ENCODE measurements at regions not wholly inside any gene's neighbourhood (a gene's known extent, or its start where the extent isn't known, plus 50 kb on each side); places are given as distances from the start of the nearest gene placed in this dataset.

DNA sequence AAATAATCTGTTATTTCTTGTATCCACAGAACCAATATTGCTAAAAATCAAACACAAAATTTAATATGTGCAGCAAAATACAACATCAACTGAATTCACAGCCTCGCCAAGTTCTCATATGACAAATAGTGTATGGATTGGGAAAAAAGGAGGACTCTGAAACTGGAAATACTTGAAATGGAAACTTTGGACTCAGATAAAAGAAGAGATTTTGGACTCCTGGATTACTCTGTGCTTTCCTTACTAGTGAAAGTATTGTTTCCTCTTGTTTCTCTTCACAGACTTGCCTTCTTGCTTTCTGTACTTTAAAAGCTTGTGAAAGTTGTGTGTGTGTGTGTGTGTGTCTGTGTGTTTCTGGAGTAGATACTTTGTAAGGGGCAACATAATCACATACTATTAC lies 1596.3 kb downstream of the PCDH9 start:
- ATAC-seq, result no peak
- TF ChIP-seq ISL1 (CRISPR knock-in tag; IDR thresholded peaks at IDR 0.05) (no peak), ZC3H10 (CRISPR knock-in tag; IDR thresholded peaks at IDR 0.05) (no peak), GLIS3 (CRISPR knock-in tag; IDR thresholded peaks at IDR 0.05) (no peak), OSR1 (CRISPR knock-in tag; IDR thresholded peaks at IDR 0.05) (no peak), TOX (CRISPR knock-in tag; IDR thresholded peaks at IDR 0.05; ENCODE audit: borderline replicate concordance) (no peak), BACH2 (CRISPR knock-in tag; IDR thresholded peaks at IDR 0.05; ENCODE audit: borderline replicate concordance) (no peak), TCF4 (CRISPR knock-in tag; IDR thresholded peaks at IDR 0.05; ENCODE audit: borderline replicate concordance) (no peak), ARNTL (CRISPR knock-in tag; IDR thresholded peaks at IDR 0.05; ENCODE audit: borderline replicate concordance, low read depth) (no peak), ZNF8 (CRISPR knock-in tag; IDR thresholded peaks at IDR 0.05) (no peak), ESRRG (CRISPR knock-in tag; IDR thresholded peaks at IDR 0.05) (no peak)
- TF ChIP-seq, protein P1, sequence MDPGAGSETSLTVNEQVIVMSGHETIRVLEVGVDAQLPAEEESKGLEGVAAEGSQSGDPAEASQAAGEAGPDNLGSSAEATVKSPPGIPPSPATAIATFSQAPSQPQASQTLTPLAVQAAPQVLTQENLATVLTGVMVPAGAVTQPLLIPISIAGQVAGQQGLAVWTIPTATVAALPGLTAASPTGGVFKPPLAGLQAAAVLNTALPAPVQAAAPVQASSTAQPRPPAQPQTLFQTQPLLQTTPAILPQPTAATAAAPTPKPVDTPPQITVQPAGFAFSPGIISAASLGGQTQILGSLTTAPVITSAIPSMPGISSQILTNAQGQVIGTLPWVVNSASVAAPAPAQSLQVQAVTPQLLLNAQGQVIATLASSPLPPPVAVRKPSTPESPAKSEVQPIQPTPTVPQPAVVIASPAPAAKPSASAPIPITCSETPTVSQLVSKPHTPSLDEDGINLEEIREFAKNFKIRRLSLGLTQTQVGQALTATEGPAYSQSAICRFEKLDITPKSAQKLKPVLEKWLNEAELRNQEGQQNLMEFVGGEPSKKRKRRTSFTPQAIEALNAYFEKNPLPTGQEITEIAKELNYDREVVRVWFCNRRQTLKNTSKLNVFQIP (CRISPR knock-in tag; IDR thresholded peaks at IDR 0.05; ENCODE audit: borderline replicate concordance, low read depth), result no peak
- TF ChIP-seq, protein P2, sequence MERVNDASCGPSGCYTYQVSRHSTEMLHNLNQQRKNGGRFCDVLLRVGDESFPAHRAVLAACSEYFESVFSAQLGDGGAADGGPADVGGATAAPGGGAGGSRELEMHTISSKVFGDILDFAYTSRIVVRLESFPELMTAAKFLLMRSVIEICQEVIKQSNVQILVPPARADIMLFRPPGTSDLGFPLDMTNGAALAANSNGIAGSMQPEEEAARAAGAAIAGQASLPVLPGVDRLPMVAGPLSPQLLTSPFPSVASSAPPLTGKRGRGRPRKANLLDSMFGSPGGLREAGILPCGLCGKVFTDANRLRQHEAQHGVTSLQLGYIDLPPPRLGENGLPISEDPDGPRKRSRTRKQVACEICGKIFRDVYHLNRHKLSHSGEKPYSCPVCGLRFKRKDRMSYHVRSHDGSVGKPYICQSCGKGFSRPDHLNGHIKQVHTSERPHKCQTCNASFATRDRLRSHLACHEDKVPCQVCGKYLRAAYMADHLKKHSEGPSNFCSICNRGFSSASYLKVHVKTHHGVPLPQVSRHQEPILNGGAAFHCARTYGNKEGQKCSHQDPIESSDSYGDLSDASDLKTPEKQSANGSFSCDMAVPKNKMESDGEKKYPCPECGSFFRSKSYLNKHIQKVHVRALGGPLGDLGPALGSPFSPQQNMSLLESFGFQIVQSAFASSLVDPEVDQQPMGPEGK (CRISPR knock-in tag; IDR thresholded peaks at IDR 0.05; ENCODE audit: borderline replicate concordance), result no peak

DNA sequence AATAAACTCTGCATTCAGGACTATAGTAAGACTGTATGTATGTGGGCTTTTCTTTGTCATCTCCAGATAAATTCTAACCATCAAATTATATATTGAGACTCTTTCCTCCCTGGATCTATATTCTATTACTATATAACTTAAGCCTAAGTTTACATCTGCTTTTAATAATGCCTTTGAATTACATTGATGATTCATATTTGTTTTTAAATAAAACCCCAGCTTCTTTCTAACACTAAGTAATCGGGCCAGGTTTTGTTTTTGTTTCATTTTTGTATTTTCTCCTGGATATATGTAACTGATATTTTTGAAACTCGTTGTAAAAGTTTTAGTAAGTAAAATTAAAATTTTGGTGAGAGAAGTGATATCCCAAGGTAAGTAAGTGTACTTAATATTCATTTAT lies 1599.1 kb downstream of the PCDH9 start:
- TF ChIP-seq, protein P1 (CRISPR knock-in tag; IDR thresholded peaks at IDR 0.05; ENCODE audit: borderline replicate concordance, low read depth), result no peak
- TF ChIP-seq, protein P3, sequence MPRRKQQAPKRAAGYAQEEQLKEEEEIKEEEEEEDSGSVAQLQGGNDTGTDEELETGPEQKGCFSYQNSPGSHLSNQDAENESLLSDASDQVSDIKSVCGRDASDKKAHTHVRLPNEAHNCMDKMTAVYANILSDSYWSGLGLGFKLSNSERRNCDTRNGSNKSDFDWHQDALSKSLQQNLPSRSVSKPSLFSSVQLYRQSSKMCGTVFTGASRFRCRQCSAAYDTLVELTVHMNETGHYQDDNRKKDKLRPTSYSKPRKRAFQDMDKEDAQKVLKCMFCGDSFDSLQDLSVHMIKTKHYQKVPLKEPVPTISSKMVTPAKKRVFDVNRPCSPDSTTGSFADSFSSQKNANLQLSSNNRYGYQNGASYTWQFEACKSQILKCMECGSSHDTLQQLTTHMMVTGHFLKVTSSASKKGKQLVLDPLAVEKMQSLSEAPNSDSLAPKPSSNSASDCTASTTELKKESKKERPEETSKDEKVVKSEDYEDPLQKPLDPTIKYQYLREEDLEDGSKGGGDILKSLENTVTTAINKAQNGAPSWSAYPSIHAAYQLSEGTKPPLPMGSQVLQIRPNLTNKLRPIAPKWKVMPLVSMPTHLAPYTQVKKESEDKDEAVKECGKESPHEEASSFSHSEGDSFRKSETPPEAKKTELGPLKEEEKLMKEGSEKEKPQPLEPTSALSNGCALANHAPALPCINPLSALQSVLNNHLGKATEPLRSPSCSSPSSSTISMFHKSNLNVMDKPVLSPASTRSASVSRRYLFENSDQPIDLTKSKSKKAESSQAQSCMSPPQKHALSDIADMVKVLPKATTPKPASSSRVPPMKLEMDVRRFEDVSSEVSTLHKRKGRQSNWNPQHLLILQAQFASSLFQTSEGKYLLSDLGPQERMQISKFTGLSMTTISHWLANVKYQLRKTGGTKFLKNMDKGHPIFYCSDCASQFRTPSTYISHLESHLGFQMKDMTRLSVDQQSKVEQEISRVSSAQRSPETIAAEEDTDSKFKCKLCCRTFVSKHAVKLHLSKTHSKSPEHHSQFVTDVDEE (CRISPR knock-in tag; IDR thresholded peaks at IDR 0.05), result no peak
- peak; percentile 65 for ATAC-seq

DNA sequence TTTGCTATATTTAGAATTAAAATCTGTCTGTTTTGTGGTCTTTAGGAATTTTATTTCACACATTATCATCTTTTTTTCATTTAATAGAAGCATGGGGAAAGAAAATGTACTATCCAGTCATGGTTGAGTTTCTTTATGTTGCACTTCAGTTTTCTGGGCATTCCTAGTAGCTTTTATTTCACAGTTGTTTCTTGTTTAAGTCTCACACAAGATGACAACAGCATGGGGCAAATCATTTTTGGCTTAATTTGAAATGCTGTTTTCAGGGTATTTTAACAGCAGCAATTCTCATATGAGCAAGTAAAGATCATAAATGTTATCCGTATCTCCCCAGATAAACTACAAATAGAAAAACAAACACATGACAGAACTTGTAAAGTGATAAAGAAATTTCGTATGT lies 1600.2 kb downstream of the PCDH9 start:
- no peak for ATAC-seq
- TF ChIP-seq BACH2 (CRISPR knock-in tag; IDR thresholded peaks at IDR 0.05; ENCODE audit: borderline replicate concordance) (no peak), ISL1 (CRISPR knock-in tag; IDR thresholded peaks at IDR 0.05) (no peak), ZNF565 (CRISPR knock-in tag; conservative IDR thresholded peaks at IDR 0.05; ENCODE audit: low read depth) (no peak), TOX (CRISPR knock-in tag; IDR thresholded peaks at IDR 0.05; ENCODE audit: borderline replicate concordance) (no peak), ZNF8 (CRISPR knock-in tag; IDR thresholded peaks at IDR 0.05) (no peak), GLIS3 (CRISPR knock-in tag; IDR thresholded peaks at IDR 0.05) (no peak), TCF4 (CRISPR knock-in tag; IDR thresholded peaks at IDR 0.05; ENCODE audit: borderline replicate concordance) (no peak), SNAI2 (CRISPR knock-in tag; IDR thresholded peaks at IDR 0.05) (no peak), OSR1 (CRISPR knock-in tag; IDR thresholded peaks at IDR 0.05) (no peak), PPARA (CRISPR knock-in tag; IDR thresholded peaks at IDR 0.05; ENCODE audit: borderline replicate concordance) (no peak)
- TF ChIP-seq, protein P1 (CRISPR knock-in tag; IDR thresholded peaks at IDR 0.05; ENCODE audit: borderline replicate concordance, low read depth), result no peak
- TF ChIP-seq, protein P4, sequence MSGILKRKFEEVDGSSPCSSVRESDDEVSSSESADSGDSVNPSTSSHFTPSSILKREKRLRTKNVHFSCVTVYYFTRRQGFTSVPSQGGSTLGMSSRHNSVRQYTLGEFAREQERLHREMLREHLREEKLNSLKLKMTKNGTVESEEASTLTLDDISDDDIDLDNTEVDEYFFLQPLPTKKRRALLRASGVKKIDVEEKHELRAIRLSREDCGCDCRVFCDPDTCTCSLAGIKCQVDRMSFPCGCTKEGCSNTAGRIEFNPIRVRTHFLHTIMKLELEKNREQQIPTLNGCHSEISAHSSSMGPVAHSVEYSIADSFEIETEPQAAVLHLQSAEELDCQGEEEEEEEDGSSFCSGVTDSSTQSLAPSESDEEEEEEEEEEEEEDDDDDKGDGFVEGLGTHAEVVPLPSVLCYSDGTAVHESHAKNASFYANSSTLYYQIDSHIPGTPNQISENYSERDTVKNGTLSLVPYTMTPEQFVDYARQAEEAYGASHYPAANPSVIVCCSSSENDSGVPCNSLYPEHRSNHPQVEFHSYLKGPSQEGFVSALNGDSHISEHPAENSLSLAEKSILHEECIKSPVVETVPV (CRISPR knock-in tag; IDR thresholded peaks at IDR 0.05), result no peak
- TF ChIP-seq, protein P3 (CRISPR knock-in tag; IDR thresholded peaks at IDR 0.05), result no peak
- TF ChIP-seq, protein P5, sequence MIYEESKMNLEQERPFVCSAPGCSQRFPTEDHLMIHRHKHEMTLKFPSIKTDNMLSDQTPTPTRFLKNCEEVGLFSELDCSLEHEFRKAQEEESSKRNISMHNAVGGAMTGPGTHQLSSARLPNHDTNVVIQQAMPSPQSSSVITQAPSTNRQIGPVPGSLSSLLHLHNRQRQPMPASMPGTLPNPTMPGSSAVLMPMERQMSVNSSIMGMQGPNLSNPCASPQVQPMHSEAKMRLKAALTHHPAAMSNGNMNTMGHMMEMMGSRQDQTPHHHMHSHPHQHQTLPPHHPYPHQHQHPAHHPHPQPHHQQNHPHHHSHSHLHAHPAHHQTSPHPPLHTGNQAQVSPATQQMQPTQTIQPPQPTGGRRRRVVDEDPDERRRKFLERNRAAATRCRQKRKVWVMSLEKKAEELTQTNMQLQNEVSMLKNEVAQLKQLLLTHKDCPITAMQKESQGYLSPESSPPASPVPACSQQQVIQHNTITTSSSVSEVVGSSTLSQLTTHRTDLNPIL (CRISPR knock-in tag; IDR thresholded peaks at IDR 0.05; ENCODE audit: low read depth), result no peak
